ENCODE measurements at regions not wholly inside any gene's neighbourhood (a gene's known extent, or its start where the extent isn't known, plus 50 kb on each side); places are given as distances from the start of the nearest gene placed in this dataset.

DNA sequence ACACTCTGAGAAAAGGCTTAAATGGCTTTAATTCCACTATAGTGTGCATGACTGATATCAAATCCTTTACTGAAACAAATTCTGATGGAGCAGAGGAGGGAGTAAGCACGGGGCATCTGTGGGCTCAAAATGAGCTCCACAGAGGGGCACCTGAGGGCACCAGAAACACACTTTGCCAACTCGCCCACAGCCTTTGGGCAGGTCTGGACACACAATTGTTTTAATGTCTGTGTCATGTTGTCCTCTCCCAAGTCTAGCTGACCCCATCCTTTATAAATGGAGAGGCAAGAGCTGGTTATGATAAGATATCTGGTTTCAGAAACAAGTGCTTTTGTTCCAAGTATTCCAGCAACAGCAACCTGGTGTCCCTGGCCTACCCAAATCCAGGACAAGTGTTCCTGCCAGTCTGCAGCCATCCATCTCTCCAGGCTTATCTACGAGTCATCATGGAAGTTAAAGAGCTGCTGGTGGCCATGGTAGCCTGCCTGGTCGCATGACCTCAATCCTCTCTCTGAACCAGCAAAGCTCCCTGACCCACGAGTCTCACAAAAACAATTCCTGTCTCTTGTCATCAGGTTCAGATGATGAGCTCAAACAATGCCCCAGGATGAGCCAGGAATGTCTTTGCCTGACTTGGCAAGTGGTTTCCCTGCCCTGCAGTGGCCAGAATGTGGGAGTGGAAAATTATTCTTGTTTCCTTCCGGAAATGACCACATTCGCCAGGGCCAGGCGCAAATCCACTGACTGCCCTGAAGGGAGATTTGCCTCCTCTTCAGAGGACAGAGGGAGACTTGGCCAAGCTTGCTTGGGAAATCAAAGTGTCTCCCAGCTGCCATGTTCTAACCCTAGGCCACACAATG lies 64.4 kb upstream of the TPM1 start:
- TF ChIP-seq ZNF512 (CRISPR knock-in tag; IDR thresholded peaks at IDR 0.05; ENCODE audit: borderline replicate concordance) (no peak), TCF7 (CRISPR knock-in tag; IDR thresholded peaks at IDR 0.05; ENCODE audit: low read depth) (no peak), NFYB (CRISPR knock-in tag; conservative IDR thresholded peaks at IDR 0.05; ENCODE audit: low read depth) (no peak), NFE2L1 (CRISPR knock-in tag; IDR thresholded peaks at IDR 0.05) (no peak), CREB1 (CRISPR knock-in tag; IDR thresholded peaks at IDR 0.05) (no peak), FOXP1 (CRISPR knock-in tag; IDR thresholded peaks at IDR 0.05; ENCODE audit: borderline replicate concordance) (no peak), CBFB (CRISPR knock-in tag; IDR thresholded peaks at IDR 0.05; ENCODE audit: low read depth) (no peak), ZNF671 (CRISPR knock-in tag; IDR thresholded peaks at IDR 0.05) (no peak), JUN (CRISPR knock-in tag; IDR thresholded peaks at IDR 0.05) (no peak), FOXP4 (CRISPR knock-in tag; IDR thresholded peaks at IDR 0.05) (no peak), CTCF (IDR thresholded peaks at IDR 0.05) (no peak), AFF4 (CRISPR knock-in tag; IDR thresholded peaks at IDR 0.05; ENCODE audit: borderline replicate concordance) (no peak), RORB (CRISPR knock-in tag; IDR thresholded peaks at IDR 0.05) (no peak)
- TF ChIP-seq, protein P1, sequence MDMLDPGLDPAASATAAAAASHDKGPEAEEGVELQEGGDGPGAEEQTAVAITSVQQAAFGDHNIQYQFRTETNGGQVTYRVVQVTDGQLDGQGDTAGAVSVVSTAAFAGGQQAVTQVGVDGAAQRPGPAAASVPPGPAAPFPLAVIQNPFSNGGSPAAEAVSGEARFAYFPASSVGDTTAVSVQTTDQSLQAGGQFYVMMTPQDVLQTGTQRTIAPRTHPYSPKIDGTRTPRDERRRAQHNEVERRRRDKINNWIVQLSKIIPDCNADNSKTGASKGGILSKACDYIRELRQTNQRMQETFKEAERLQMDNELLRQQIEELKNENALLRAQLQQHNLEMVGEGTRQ (CRISPR knock-in tag; IDR thresholded peaks at IDR 0.05) = no peak
